GM18511 (cell line): ENCODE measurements at regions not wholly inside any gene's neighbourhood (a gene's known extent, or its start where the extent isn't known, plus 50 kb on each side); places are given as distances from the start of the nearest gene placed in this dataset.

ENCODE experiments used
- ATAC-seq: cut with Tn5 transposase; IDR thresholded peaks from one replicate; pipeline ENCODE4 v1.9.1; 2021; ENCODE audit warnings: mild to moderate bottlenecking, moderate library complexity; ENCODE audit not compliant: unreplicated experiment

- no peak for ATAC-seq
Observed at GRCh38 chr10:88104223-88104622, 240.8 kb downstream of the PTEN start.

- no peak for ATAC-seq
Observed at GRCh38 chr10:88106366-88106765, 242.9 kb downstream of the PTEN start.

GRCh38 chr10:88107296-88108097 lies 244.1 kb downstream of the PTEN start:
- ATAC-seq: peak; percentile 5

- ATAC-seq: peak; percentile 53
Observed at GRCh38 chr10:88108115-88108610, 244.7 kb downstream of the PTEN start.

- ATAC-seq: no peak
Observed at GRCh38 chr10:88110355-88110754, 246.9 kb downstream of the PTEN start.

GRCh38 chr10:88110822-88111221 lies 247.4 kb downstream of the PTEN start:
- ATAC-seq: no peak

- no peak for ATAC-seq
Observed at GRCh38 chr10:88111294-88111693, 247.9 kb downstream of the PTEN start.

GRCh38 chr10:88113232-88113631 lies 249.8 kb downstream of the PTEN start:
- ATAC-seq: peak; percentile 35

- ATAC-seq: no peak
Observed at GRCh38 chr10:88113657-88114272, 250.3 kb downstream of the PTEN start.

- no peak for ATAC-seq
Observed at GRCh38 chr10:88114368-88114767, 250.9 kb downstream of the PTEN start.

GRCh38 chr10:88115407-88115806 lies 252.0 kb downstream of the PTEN start:
- no peak for ATAC-seq

- ATAC-seq: no peak
Observed at GRCh38 chr10:88115968-88116367, 252.5 kb downstream of the PTEN start.

GRCh38 chr10:88116481-88116880 lies 253.1 kb downstream of the PTEN start:
- no peak for ATAC-seq

- peak; percentile 54 for ATAC-seq
Observed at GRCh38 chr10:88116971-88117626, 253.7 kb downstream of the PTEN start.

- no peak for ATAC-seq
Observed at GRCh38 chr10:88117869-88118632, 254.6 kb downstream of the PTEN start.

- no peak for ATAC-seq
Observed at GRCh38 chr10:88118729-88119128, 255.3 kb downstream of the PTEN start.

GRCh38 chr10:88119160-88119559 lies 255.7 kb downstream of the PTEN start:
- ATAC-seq: no peak

GRCh38 chr10:88120075-88120474 lies 256.6 kb downstream of the PTEN start:
- ATAC-seq: no peak

- ATAC-seq: no peak
Observed at GRCh38 chr10:88120599-88121333, 257.3 kb downstream of the PTEN start.

GRCh38 chr10:88121361-88121760 lies 257.9 kb downstream of the PTEN start:
- ATAC-seq: no peak
